Fibroblast of lung (primary cell): ENCODE measurements at regions not wholly inside any gene's neighbourhood (a gene's known extent, or its start where the extent isn't known, plus 50 kb on each side); places are given as distances from the start of the nearest gene placed in this dataset.

Experiments
- DNase-seq, 2 donors: peaks; one replicate each; pipeline versions ENCODE4 v3.0.0 to v3.0.0-alpha.2; 2010; ENCODE audit warnings: low read depth in 2 of 2
- H2AFZ ChIP-seq: 2 replicates; pipeline ENCODE4 v1.5.1; 2012; ENCODE audit warnings: low read length, control low read depth, inconsistent platforms
- H3K27ac ChIP-seq: 2 replicates; pipeline ENCODE4 v1.5.1; 2011; ENCODE audit warnings: low read length, control low read depth; ENCODE audit not compliant: insufficient read depth
- H3K27me3 ChIP-seq: 2 replicates; pipeline ENCODE4 v1.5.1; 2011; ENCODE audit warnings: mild to moderate bottlenecking, low read length; ENCODE audit not compliant: control insufficient read depth, insufficient read depth
- H3K36me3 ChIP-seq: 2 replicates; pipeline ENCODE4 v1.5.1; 2011; ENCODE audit warnings: low read length; ENCODE audit not compliant: control insufficient read depth, insufficient read depth
- H3K4me1 ChIP-seq: 2 replicates; pipeline ENCODE4 v1.5.1; 2011; ENCODE audit warnings: low read length; ENCODE audit not compliant: control insufficient read depth, insufficient read depth; ENCODE audit errors: extremely low read depth
- H3K4me2 ChIP-seq: 2 replicates; pipeline ENCODE4 v1.5.1; 2011; ENCODE audit warnings: low read length, control low read depth; ENCODE audit not compliant: insufficient read depth; ENCODE audit errors: extremely low read depth
- H3K4me3 ChIP-seq, 4 experiments: fragments of 200-600 bp in 1 of 4; sonication (generic) in 1 of 4; replicated peaks in 1 of 4; 2 replicates each; pipeline ENCODE4 v1.5.1; 2011 to 2016; ENCODE audit warnings: low read length in 4 of 4, low read depth in 3 of 4, mild to moderate bottlenecking in 3 of 4, control low read depth in 2 of 4, inconsistent platforms in 1 of 4, mixed read lengths in 1 of 4; ENCODE audit not compliant: insufficient read depth in 1 of 4; ENCODE audit errors: control extremely low read depth in 1 of 4
- H3K79me2 ChIP-seq: 2 replicates; pipeline ENCODE4 v1.5.1; 2012; ENCODE audit warnings: mild to moderate bottlenecking, low read length, inconsistent platforms; ENCODE audit not compliant: control insufficient read depth, insufficient read depth
- H3K9ac ChIP-seq: 2 replicates; pipeline ENCODE4 v1.5.1; 2011; ENCODE audit warnings: mild to moderate bottlenecking, low read length, control low read depth; ENCODE audit not compliant: insufficient read depth
- H3K9me3 ChIP-seq: 2 replicates; pipeline ENCODE4 v1.5.1; 2012; ENCODE audit warnings: low read depth, low read length; ENCODE audit not compliant: control insufficient read depth, insufficient read depth
- H4K20me1 ChIP-seq: 2 replicates; pipeline ENCODE4 v1.5.1; 2011; ENCODE audit warnings: low read length; ENCODE audit not compliant: control insufficient read depth, insufficient read depth; ENCODE audit errors: extremely low read depth
- EZH2 ChIP-seq: IDR thresholded peaks from 2 replicates; pipeline ENCODE4 v1.5.1; 2012; ENCODE audit warnings: low read length, control low read depth, mild to moderate bottlenecking; ENCODE audit errors: missing control alignments
- TF ChIP-seq, protein P1 (sequence below), 2 donors: IDR thresholded peaks in 1 of 2; conservative IDR thresholded peaks in 1 of 2; 1 replicate in 1 of 2; 2 replicates in 1 of 2; pipeline ENCODE4 v1.5.1; 2011 to 2012; ENCODE audit warnings: low read length in 2 of 2, control low read depth in 1 of 2, inconsistent platforms in 1 of 2, low read depth in 1 of 2, mild to moderate bottlenecking in 1 of 2

DNA sequence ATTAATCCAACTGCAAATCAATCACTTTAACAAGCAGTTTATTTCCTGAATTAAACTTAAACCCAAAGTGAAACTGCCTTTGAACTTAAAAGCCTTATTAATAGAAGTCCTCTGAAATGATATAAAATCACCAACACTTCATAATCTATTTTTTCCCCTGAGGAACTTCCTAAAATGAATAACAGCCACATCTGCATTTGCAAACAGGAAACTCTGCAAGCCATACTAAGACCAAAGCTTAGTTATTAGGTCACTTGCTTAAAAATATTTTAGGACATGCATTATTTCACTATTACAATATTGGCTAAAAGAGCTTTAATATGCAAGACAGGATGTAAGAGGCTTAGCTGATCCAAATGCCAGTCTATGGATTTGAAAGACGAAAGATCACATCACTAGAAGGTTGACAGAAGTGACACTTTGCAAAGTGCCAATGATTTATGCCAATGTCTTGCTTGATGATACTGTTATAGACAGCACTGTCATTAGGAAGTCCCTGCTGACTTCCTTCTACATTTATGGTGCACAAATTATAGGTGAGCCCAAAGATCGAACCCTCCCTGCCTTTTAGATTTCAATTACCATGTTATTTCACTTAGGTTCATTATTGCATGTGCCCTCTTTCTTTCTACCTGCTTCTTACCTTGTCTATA is 99.9 kb upstream of the SKAP2 start:
- Histone ChIP-seq H3K4me1 (no peaks in the 10 kb centered on the region), H3K4me2 (no peak overlapping the region), H3K36me3 (no peaks in the 10 kb centered on the region), H3K9ac (no peak overlapping the region), H3K27ac (no peak overlapping the region), H3K9me3 (no peaks in the 10 kb centered on the region), H3K79me2 (no peaks in the 10 kb centered on the region), H4K20me1 (no peaks in the 10 kb centered on the region), H3K4me3 (no peak overlapping the region), H2AFZ (no peak overlapping the region), H3K27me3 (no peaks in the 10 kb centered on the region)
- DNase-seq, result no peak
- TF ChIP-seq, protein P1, sequence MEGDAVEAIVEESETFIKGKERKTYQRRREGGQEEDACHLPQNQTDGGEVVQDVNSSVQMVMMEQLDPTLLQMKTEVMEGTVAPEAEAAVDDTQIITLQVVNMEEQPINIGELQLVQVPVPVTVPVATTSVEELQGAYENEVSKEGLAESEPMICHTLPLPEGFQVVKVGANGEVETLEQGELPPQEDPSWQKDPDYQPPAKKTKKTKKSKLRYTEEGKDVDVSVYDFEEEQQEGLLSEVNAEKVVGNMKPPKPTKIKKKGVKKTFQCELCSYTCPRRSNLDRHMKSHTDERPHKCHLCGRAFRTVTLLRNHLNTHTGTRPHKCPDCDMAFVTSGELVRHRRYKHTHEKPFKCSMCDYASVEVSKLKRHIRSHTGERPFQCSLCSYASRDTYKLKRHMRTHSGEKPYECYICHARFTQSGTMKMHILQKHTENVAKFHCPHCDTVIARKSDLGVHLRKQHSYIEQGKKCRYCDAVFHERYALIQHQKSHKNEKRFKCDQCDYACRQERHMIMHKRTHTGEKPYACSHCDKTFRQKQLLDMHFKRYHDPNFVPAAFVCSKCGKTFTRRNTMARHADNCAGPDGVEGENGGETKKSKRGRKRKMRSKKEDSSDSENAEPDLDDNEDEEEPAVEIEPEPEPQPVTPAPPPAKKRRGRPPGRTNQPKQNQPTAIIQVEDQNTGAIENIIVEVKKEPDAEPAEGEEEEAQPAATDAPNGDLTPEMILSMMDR (conservative IDR thresholded peaks at IDR 0.05 in 1 of 2, IDR thresholded peaks at IDR 0.05 in 1 of 2; ENCODE audit: low read depth in 1 of 2, low read length in 2 of 2), result no peak
- TF ChIP-seq EZH2, result no peak

DNA sequence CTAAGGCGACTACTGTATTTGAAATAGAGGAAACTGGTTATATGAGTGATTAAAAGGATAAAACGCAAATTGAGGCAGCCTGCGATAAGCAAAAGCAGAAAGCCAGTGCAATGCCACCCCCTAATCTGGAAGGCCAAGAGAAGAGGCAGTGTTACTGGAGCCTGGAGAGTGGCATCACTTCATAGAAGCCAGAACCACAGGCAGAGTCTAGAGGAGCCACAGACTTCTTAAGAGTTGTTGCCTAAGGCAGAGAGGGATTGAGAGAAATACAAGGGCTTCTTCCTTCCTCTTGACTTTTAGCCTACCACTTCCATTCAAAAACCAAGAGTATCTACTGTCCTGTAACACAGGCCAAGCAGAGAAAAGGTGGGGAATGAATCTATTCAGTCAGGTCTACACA is 94.9 kb upstream of the SKAP2 start:
- no peaks in the 10 kb centered on the region for H3K36me3 ChIP-seq
- no peak for TF ChIP-seq EZH2
- TF ChIP-seq, protein P1 (conservative IDR thresholded peaks at IDR 0.05 in 1 of 2, IDR thresholded peaks at IDR 0.05 in 1 of 2; ENCODE audit: low read depth in 1 of 2, low read length in 2 of 2), result no peak
- no peaks in the 10 kb centered on the region for H3K27me3 ChIP-seq
- H3K4me2 ChIP-seq, result no peak overlapping the region
- peak overlapping the region; percentile 58 for H2AFZ ChIP-seq
- no peak for DNase-seq
- H3K4me3 ChIP-seq, result no peak overlapping the region
- no peak overlapping the region for H3K9ac ChIP-seq
- H3K4me1 ChIP-seq, result no peaks in the 10 kb centered on the region
- H3K79me2 ChIP-seq, result no peaks in the 10 kb centered on the region
- H3K27ac ChIP-seq, result peak overlapping the region; percentile 3
- H3K9me3 ChIP-seq, result no peaks in the 10 kb centered on the region
- no peaks in the 10 kb centered on the region for H4K20me1 ChIP-seq

DNA sequence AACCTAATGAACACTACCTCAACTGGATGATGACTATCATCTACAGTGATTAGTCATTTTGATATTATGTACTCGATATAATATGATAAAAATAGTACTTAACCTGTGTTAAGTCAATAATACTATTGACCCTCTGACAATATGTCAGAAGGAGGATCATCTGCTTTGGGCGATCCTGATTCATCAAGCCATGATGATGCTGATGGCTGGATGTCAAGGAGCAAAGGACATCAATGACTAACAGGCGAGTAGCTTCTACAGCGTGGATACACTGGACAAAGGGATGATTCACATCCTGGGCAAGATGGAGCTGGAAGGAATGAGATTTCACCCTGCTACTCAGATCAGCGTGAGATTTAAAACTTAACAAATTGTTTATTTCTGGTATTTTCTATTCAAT is 94.4 kb upstream of the SKAP2 start:
- Histone ChIP-seq H2AFZ (no peak overlapping the region), H3K27me3 (no peaks in the 10 kb centered on the region), H3K36me3 (no peaks in the 10 kb centered on the region), H3K27ac (peak overlapping the region; percentile 3), H4K20me1 (no peaks in the 10 kb centered on the region), H3K4me1 (no peaks in the 10 kb centered on the region), H3K9ac (no peak overlapping the region), H3K4me2 (no peak overlapping the region), H3K79me2 (no peaks in the 10 kb centered on the region), H3K4me3 (no peak overlapping the region), H3K9me3 (no peaks in the 10 kb centered on the region)
- no peak for TF ChIP-seq EZH2
- TF ChIP-seq, protein P1 (conservative IDR thresholded peaks at IDR 0.05 in 1 of 2, IDR thresholded peaks at IDR 0.05 in 1 of 2; ENCODE audit: low read depth in 1 of 2, low read length in 2 of 2), result no peak
- DNase-seq, result peak; percentile 63 to 73
